PC-9 (cell line): ENCODE measurements at regions not wholly inside any gene's neighbourhood (a gene's known extent, or its start where the extent isn't known, plus 50 kb on each side); places are given as distances from the start of the nearest gene placed in this dataset.

Experiments
- BruUV-seq: library from RNA; stranded (reverse); fragments of 400-500 nt; replicated peaks from 2 replicates; lab custom pipeline; 2021; lab: Mats Ljungman, UMichigan
- CTCF ChIA-PET: fragments of 300-600 bp; sonication (Branson Sonifier 250); formaldehyde crosslinking; loops from one replicate; lab custom pipeline; 2022; ENCODE audit warnings: antibody characterized with exemption; lab: Charles Lee
- POLR2A ChIA-PET: fragments of 300-600 bp; sonication (Branson Sonifier 250); formaldehyde crosslinking; loops from one replicate; lab custom pipeline; 2022; ENCODE audit warnings: antibody characterized with exemption; ENCODE audit not compliant: unreplicated experiment; lab: Charles Lee
- DNase-seq, 2 experiments: peaks; one replicate each; pipeline versions ENCODE4 v3.0.0 to v3.0.0-alpha.2; 2015 to 2022; ENCODE audit warnings: mixed read lengths in 1 of 2
- H2AFZ ChIP-seq: fragments of 200-600 bp; sonication (generic); 2 replicates; pipeline ENCODE4 v1.8.1; 2017; ENCODE audit warnings: antibody characterized with exemption
- H3F3A ChIP-seq: fragments of 200-600 bp; sonication (generic); 2 replicates; pipeline ENCODE4 v1.8.1; 2017; ENCODE audit warnings: antibody characterized with exemption, mild to moderate bottlenecking, low read depth; ENCODE audit not compliant: insufficient read depth
- H3K27ac ChIP-seq: fragments of 200-600 bp; sonication (generic); 2 replicates; pipeline ENCODE4 v1.6.1; 2016; ENCODE audit warnings: mixed run types
- H3K27me3 ChIP-seq: fragments of 200-600 bp; sonication (generic); 2 replicates; pipeline ENCODE4 v1.6.1; 2016; ENCODE audit warnings: low read depth, mixed run types; ENCODE audit not compliant: insufficient read depth
- H3K36me3 ChIP-seq: fragments of 200-600 bp; sonication (generic); 2 replicates; pipeline ENCODE4 v1.6.1; 2016; ENCODE audit warnings: low read depth, mixed run types
- H3K4me1 ChIP-seq: fragments of 200-600 bp; sonication (generic); replicated peaks from 2 replicates; pipeline ENCODE4 v1.6.1; 2016; ENCODE audit warnings: mixed run types; ENCODE audit not compliant: insufficient read depth
- H3K4me2 ChIP-seq: fragments of 200-600 bp; sonication (generic); 2 replicates; pipeline ENCODE4 v1.6.1; 2017; ENCODE audit warnings: mixed run types
- H3K4me3 ChIP-seq: fragments of 200-600 bp; sonication (generic); 2 replicates; pipeline ENCODE4 v1.6.1; 2016; ENCODE audit warnings: mixed run types
- H3K79me2 ChIP-seq: fragments of 200-600 bp; sonication (generic); 2 replicates; pipeline ENCODE4 v1.6.1; 2017; ENCODE audit warnings: low read depth, mixed run types
- H3K9me2 ChIP-seq: fragments of 200-600 bp; sonication (generic); 2 replicates; pipeline ENCODE4 v1.8.1; 2017; ENCODE audit warnings: mild to moderate bottlenecking; ENCODE audit not compliant: insufficient read depth
- H3K9me3 ChIP-seq: fragments of 200-600 bp; sonication (generic); 2 replicates; pipeline ENCODE4 v1.8.1; 2016; ENCODE audit warnings: low read depth; ENCODE audit not compliant: insufficient read depth
- H4K20me1 ChIP-seq: fragments of 200-600 bp; sonication (generic); 2 replicates; pipeline ENCODE4 v1.8.1; 2017; ENCODE audit not compliant: insufficient read depth
- CTCF ChIP-seq: fragments of 200-600 bp; sonication (generic); conservative IDR thresholded peaks from 2 replicates; pipeline ENCODE4 v1.6.1; 2017; ENCODE audit warnings: mixed run types, antibody characterized with exemption, mild to moderate bottlenecking, moderate library complexity
- EZH2 ChIP-seq: fragments of 200-600 bp; sonication (generic); IDR thresholded peaks from 2 replicates; pipeline ENCODE4 v1.8.0; 2017; ENCODE audit warnings: antibody characterized with exemption, low read depth
- intact Hi-C: fragments of 100-400 bp; cut with micrococcal nuclease; formaldehyde crosslinking; loops from one replicate; pipeline ENCODE4 v1.10.0; 2022; ENCODE audit not compliant: unreplicated experiment

- CTCF ChIA-PET, result no interaction called here
- H3K36me3 ChIP-seq, result no peaks in the 10 kb centered on the region
- no peak for DNase-seq
- no peaks in the 10 kb centered on the region for H3K27me3 ChIP-seq
- H3K4me2 ChIP-seq, result no peak overlapping the region
- H3K4me3 ChIP-seq, result no peak overlapping the region
- no peak for TF ChIP-seq CTCF
- no peak for TF ChIP-seq EZH2
- H4K20me1 ChIP-seq, result no peaks in the 10 kb centered on the region
- no peaks in the 10 kb centered on the region for H3K79me2 ChIP-seq
- H3F3A ChIP-seq, result peaks cover 7% of the 10 kb centered on the region; the same call in 1 of the 2 replicates
- no TSS peak for BruUV-seq
- peaks cover 10% of the 10 kb centered on the region for H3K4me1 ChIP-seq
- H3K9me2 ChIP-seq, result no peaks in the 10 kb centered on the region
- POLR2A ChIA-PET, result no interaction called here
- H3K27ac ChIP-seq, result no peak overlapping the region
- intact Hi-C loops, result no loop called here
- no peaks in the 10 kb centered on the region for H3K9me3 ChIP-seq
- no peak overlapping the region for H2AFZ ChIP-seq
Measured at GRCh38 chr6:166686317-166686716, 59.3 kb upstream of the RPS6KA2 start.

DNA sequence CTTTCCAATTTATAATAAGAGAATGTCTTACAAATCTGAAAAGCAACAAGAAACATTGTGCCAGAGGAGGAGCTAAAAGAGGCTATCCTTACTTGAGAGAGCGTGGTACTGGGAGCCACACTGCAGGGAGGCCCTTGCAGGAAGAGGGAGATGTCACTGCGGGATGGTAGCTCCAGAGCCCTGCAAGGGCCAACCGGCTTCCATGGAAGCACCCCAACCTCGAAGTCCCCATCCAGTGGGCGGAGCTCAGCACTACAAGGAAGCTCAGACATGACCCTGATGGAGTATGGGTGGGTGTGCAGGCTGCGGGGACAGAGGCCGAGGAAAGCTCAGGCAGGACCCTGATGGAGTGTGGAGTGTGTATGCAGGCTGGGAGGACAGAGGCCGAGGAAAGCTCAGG, 57.8 kb upstream of the RPS6KA2 start:
- no peaks in the 10 kb centered on the region for H3K27me3 ChIP-seq
- H4K20me1 ChIP-seq, result no peaks in the 10 kb centered on the region
- H3K9me2 ChIP-seq, result no peaks in the 10 kb centered on the region
- no peak for TF ChIP-seq CTCF
- TF ChIP-seq EZH2, result no peak
- H3K27ac ChIP-seq, result no peak overlapping the region
- no TSS peak for BruUV-seq
- H3K9me3 ChIP-seq, result no peaks in the 10 kb centered on the region
- no peak overlapping the region for H3K4me2 ChIP-seq
- no peak for DNase-seq
- H3F3A ChIP-seq, result no peaks in the 10 kb centered on the region
- H3K4me1 ChIP-seq, result no peaks in the 10 kb centered on the region
- no peak overlapping the region for H2AFZ ChIP-seq
- no peaks in the 10 kb centered on the region for H3K79me2 ChIP-seq
- POLR2A ChIA-PET, result no interaction called here
- H3K4me3 ChIP-seq, result no peak overlapping the region
- CTCF ChIA-PET, result no interaction called here
- H3K36me3 ChIP-seq, result no peaks in the 10 kb centered on the region
- intact Hi-C loops, result no loop called here

GRCh38 chr6:166684170-166684569, 57.1 kb upstream of the RPS6KA2 start:
- Histone ChIP-seq H3K79me2 (no peaks in the 10 kb centered on the region), H3F3A (no peaks in the 10 kb centered on the region), H3K27me3 (no peaks in the 10 kb centered on the region), H3K27ac (no peak overlapping the region), H3K4me3 (no peak overlapping the region), H4K20me1 (no peaks in the 10 kb centered on the region), H3K9me2 (no peaks in the 10 kb centered on the region), H3K4me1 (peaks cover under 1% of the 10 kb centered on the region; the same call in 1 of the 2 replicates), H3K36me3 (no peaks in the 10 kb centered on the region), H2AFZ (no peak overlapping the region), H3K4me2 (no peak overlapping the region), H3K9me3 (no peaks in the 10 kb centered on the region)
- DNase-seq, result no peak
- intact Hi-C loops, result no loop called here
- BruUV-seq, result no TSS peak
- no peak for TF ChIP-seq CTCF
- TF ChIP-seq EZH2, result no peak
- ChIA-PET CTCF (no interaction called here), POLR2A (no interaction called here)
